GM23338 (cell line): ENCODE measurements at regions not wholly inside any gene's neighbourhood (a gene's known extent, or its start where the extent isn't known, plus 50 kb on each side); places are given as distances from the start of the nearest gene placed in this dataset. TPM values are rescaled to one million over a fixed set of nuclear protein-coding genes. Genes with fewer than 3 reads are reported as not detected.
"Not testable (repeated sequence)": the region's sequence is repeated elsewhere in the genome, so short reads cannot be mapped to it uniquely, and the experiment has no call there.

Experiments
- ATAC-seq: fragments of 200-7000 bp; cut with Tn5 transposase; 3 replicates; pipeline ENCODE4 v1.9.1; 2020
- DNase-seq: peaks from one replicate; pipeline ENCODE4 v3.0.0-alpha.2; 2015; ENCODE audit warnings: low spot score
- H2AFZ ChIP-seq: fragments of 200-600 bp; sonication (generic); 2 replicates; pipeline ENCODE4 v1.8.0; 2016; ENCODE audit warnings: antibody characterized with exemption, mild to moderate bottlenecking, moderate library complexity
- H3F3A ChIP-seq: fragments of 200-600 bp; sonication (generic); replicated peaks from 2 replicates; pipeline ENCODE4 v1.8.0; 2017; ENCODE audit warnings: antibody characterized with exemption, mixed run types, low read depth
- H3K27ac ChIP-seq: fragments of 200-600 bp; sonication (generic); 2 replicates; pipeline ENCODE4 v1.6.1; 2016; ENCODE audit warnings: low read depth
- H3K27me3 ChIP-seq: fragments of 200-600 bp; sonication (generic); 2 replicates; pipeline ENCODE4 v1.8.0; 2016; ENCODE audit warnings: mild to moderate bottlenecking, mixed run types, moderate library complexity; ENCODE audit not compliant: insufficient read depth
- H3K36me3 ChIP-seq: fragments of 200-600 bp; sonication (generic); 2 replicates; pipeline ENCODE4 v1.8.0; 2016; ENCODE audit warnings: mild to moderate bottlenecking; ENCODE audit not compliant: insufficient read depth
- H3K4me1 ChIP-seq: fragments of 200-600 bp; sonication (generic); 2 replicates; pipeline ENCODE4 v1.8.0; 2016; ENCODE audit warnings: mild to moderate bottlenecking, moderate library complexity; ENCODE audit not compliant: insufficient read depth
- H3K4me2 ChIP-seq: fragments of 200-600 bp; sonication (generic); 2 replicates; pipeline ENCODE4 v1.7.1; 2017; ENCODE audit warnings: mixed run types
- H3K4me3 ChIP-seq: fragments of 200-600 bp; sonication (generic); 2 replicates; pipeline ENCODE4 v1.6.1; 2016; ENCODE audit warnings: mixed run types
- H3K79me2 ChIP-seq: fragments of 200-600 bp; sonication (generic); replicated peaks from 2 replicates; pipeline ENCODE4 v1.8.0; 2017; ENCODE audit warnings: mild to moderate bottlenecking; ENCODE audit not compliant: insufficient read depth
- H3K9me2 ChIP-seq: fragments of 200-600 bp; sonication (generic); 2 replicates; pipeline ENCODE4 v1.8.0; 2017; ENCODE audit not compliant: insufficient read depth
- H4K20me1 ChIP-seq: fragments of 200-600 bp; sonication (generic); replicated peaks from 2 replicates; pipeline ENCODE4 v1.8.0; 2017; ENCODE audit warnings: mild to moderate bottlenecking; ENCODE audit not compliant: insufficient read depth
- H3K27ac Mint-ChIP-seq: 2 replicates; pipeline ENCODE4 v1.8.0; 2020; ENCODE audit warnings: inconsistent platforms, mild to moderate bottlenecking, moderate library complexity, mixed read lengths
- H3K27me3 Mint-ChIP-seq: 3 replicates; pipeline ENCODE4 v1.8.0; 2022; ENCODE audit warnings: low read depth, mild to moderate bottlenecking, moderate library complexity, mixed read lengths, inconsistent platforms; ENCODE audit not compliant: insufficient read depth, poor library complexity
- H3K36me3 Mint-ChIP-seq: 3 replicates; pipeline ENCODE4 v1.8.0; 2021; ENCODE audit warnings: low read depth, mild to moderate bottlenecking, inconsistent platforms, moderate library complexity, mixed read lengths
- H3K4me1 Mint-ChIP-seq: 3 replicates; pipeline ENCODE4 v1.8.0; 2020; ENCODE audit warnings: mild to moderate bottlenecking, inconsistent platforms, mixed read lengths
- H3K4me3 Mint-ChIP-seq: 3 replicates; pipeline ENCODE4 v1.8.0; 2021; ENCODE audit warnings: moderate library complexity, mild to moderate bottlenecking, inconsistent platforms, mixed read lengths
- H3K9me3 Mint-ChIP-seq: 3 replicates; pipeline ENCODE4 v1.8.0; 2020; ENCODE audit warnings: moderate library complexity, mild to moderate bottlenecking, inconsistent platforms, mixed read lengths
- small RNA-seq: library from RNA; depleted of rRNA; stranded (forward); fragments of <200 nt; gene quantifications from one replicate; pipeline ENCODE3, GENCODE V24; 2014; ENCODE audit warnings: low replicate concordance
- TF ChIP-seq, protein P1 (sequence below), 2 experiments: fragments of 200-600 bp in 1 of 2; sonication (generic) in 1 of 2; conservative IDR thresholded peaks; 2 replicates each; pipeline versions ENCODE4 v1.5.1 to v1.6.1; 2016 to 2017; ENCODE audit warnings: antibody characterized with exemption in 2 of 2, low read depth in 2 of 2, mild to moderate bottlenecking in 2 of 2, moderate library complexity in 1 of 2

DNA sequence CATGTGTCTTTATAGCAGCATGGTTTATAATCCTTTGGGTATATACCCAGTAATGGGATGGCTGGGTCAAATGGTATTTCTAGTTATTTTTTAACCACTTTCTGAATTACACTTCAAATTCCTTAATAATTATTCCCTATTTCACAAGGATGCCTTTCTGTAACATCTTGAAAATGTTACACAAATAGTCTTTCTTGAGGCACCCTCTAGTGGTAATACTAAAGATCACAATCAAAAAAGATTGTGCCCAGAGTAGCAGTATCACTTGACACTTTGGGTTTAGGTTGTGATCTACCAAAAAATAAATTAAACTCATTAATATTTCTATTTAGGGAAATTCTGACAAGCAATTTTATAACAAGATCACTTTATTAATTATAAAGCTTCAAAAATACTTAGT is 74.0 kb upstream of the TEKT4 start:
- H3K27me3 Mint-ChIP-seq = peaks cover 13% of the 10 kb centered on the region
- TF ChIP-seq, protein P1, sequence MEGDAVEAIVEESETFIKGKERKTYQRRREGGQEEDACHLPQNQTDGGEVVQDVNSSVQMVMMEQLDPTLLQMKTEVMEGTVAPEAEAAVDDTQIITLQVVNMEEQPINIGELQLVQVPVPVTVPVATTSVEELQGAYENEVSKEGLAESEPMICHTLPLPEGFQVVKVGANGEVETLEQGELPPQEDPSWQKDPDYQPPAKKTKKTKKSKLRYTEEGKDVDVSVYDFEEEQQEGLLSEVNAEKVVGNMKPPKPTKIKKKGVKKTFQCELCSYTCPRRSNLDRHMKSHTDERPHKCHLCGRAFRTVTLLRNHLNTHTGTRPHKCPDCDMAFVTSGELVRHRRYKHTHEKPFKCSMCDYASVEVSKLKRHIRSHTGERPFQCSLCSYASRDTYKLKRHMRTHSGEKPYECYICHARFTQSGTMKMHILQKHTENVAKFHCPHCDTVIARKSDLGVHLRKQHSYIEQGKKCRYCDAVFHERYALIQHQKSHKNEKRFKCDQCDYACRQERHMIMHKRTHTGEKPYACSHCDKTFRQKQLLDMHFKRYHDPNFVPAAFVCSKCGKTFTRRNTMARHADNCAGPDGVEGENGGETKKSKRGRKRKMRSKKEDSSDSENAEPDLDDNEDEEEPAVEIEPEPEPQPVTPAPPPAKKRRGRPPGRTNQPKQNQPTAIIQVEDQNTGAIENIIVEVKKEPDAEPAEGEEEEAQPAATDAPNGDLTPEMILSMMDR (conservative IDR thresholded peaks at IDR 0.05; ENCODE audit: low read depth in 2 of 2) = peak in 1 of 2 experiments; percentile 73; a peak in 3 of 4 replicates
- not testable (repeated sequence) for ATAC-seq, H3K79me2 ChIP-seq, H3K36me3 Mint-ChIP-seq, H3K4me1 ChIP-seq, H2AFZ ChIP-seq, H3K4me3 ChIP-seq, H3K9me3 Mint-ChIP-seq, H3K4me2 ChIP-seq, H3K36me3 ChIP-seq, H3K27ac ChIP-seq, H3K9me2 ChIP-seq, H3K4me3 Mint-ChIP-seq, H3F3A ChIP-seq, H3K4me1 Mint-ChIP-seq, H3K27ac Mint-ChIP-seq, H4K20me1 ChIP-seq
- DNase-seq = peak; percentile 33
- peaks cover 58% of the 10 kb centered on the region for H3K27me3 ChIP-seq

Small RNA genes lying in the stretch of these regions (small RNA-seq; reads per million reads assigned to genes)
- gene CNN2P11 = not detected
